ENCODE measurements at regions not wholly inside any gene's neighbourhood (a gene's known extent, or its start where the extent isn't known, plus 50 kb on each side); places are given as distances from the start of the nearest gene placed in this dataset.

GRCh38 chr14:39580696-39581095 is 148.5 kb upstream of the FBXO33 start:
- H3K36me3 ChIP-seq (ENCODE audit: control insufficient read depth, insufficient read depth, low read length) = no peaks in the 10 kb centered on the region
- no peak overlapping the region for H3K9ac ChIP-seq (ENCODE audit: low read length)
- no peak overlapping the region for H3K4me3 ChIP-seq (ENCODE audit: low read depth, low read length)
- H3K27me3 ChIP-seq (ENCODE audit: control insufficient read depth, insufficient read depth, low read length) = no peaks in the 10 kb centered on the region
- no peaks in the 10 kb centered on the region for H3K9me3 ChIP-seq (ENCODE audit: control insufficient read depth, insufficient read depth, low read depth, low read length)
- H3K27ac ChIP-seq (ENCODE audit: low read depth, low read length) = no peak overlapping the region
- no peaks in the 10 kb centered on the region for H3K4me1 ChIP-seq (ENCODE audit: control insufficient read depth, insufficient read depth, low read length)

- Histone ChIP-seq H3K36me3 (ENCODE audit: control insufficient read depth, insufficient read depth, low read length) (no peaks in the 10 kb centered on the region), H3K27me3 (ENCODE audit: control insufficient read depth, insufficient read depth, low read length) (no peaks in the 10 kb centered on the region), H3K9me3 (ENCODE audit: control insufficient read depth, insufficient read depth, low read depth, low read length) (no peaks in the 10 kb centered on the region), H3K9ac (ENCODE audit: low read length) (no peak overlapping the region), H3K4me3 (ENCODE audit: low read depth, low read length) (no peak overlapping the region), H3K27ac (ENCODE audit: low read depth, low read length) (no peak overlapping the region), H3K4me1 (ENCODE audit: control insufficient read depth, insufficient read depth, low read length) (no peaks in the 10 kb centered on the region)
Measured at GRCh38 chr14:39576736-39577135, 144.5 kb upstream of the FBXO33 start.

GRCh38 chr14:39576258-39576657 is 144.0 kb upstream of the FBXO33 start:
- Histone ChIP-seq H3K9me3 (ENCODE audit: control insufficient read depth, insufficient read depth, low read depth, low read length) (no peaks in the 10 kb centered on the region), H3K4me1 (ENCODE audit: control insufficient read depth, insufficient read depth, low read length) (no peaks in the 10 kb centered on the region)

GRCh38 chr14:39568809-39569538 is 136.7 kb upstream of the FBXO33 start:
- Histone ChIP-seq H3K36me3 (ENCODE audit: control insufficient read depth, insufficient read depth, low read length) (no peaks in the 10 kb centered on the region), H3K9me3 (ENCODE audit: control insufficient read depth, insufficient read depth, low read depth, low read length) (no peaks in the 10 kb centered on the region), H3K4me1 (ENCODE audit: control insufficient read depth, insufficient read depth, low read length) (no peaks in the 10 kb centered on the region), H3K4me3 (ENCODE audit: low read depth, low read length) (no peak overlapping the region), H3K9ac (ENCODE audit: low read length) (no peak overlapping the region), H3K27ac (ENCODE audit: low read depth, low read length) (no peak overlapping the region), H3K27me3 (ENCODE audit: control insufficient read depth, insufficient read depth, low read length) (no peaks in the 10 kb centered on the region)

More at GRCh38 chr14:39576258-39576657, 144.0 kb upstream of the FBXO33 start:
- H3K36me3 ChIP-seq (ENCODE audit: control insufficient read depth, insufficient read depth, low read length) = no peaks in the 10 kb centered on the region
- no peak overlapping the region for H3K27ac ChIP-seq (ENCODE audit: low read depth, low read length)
- H3K9ac ChIP-seq (ENCODE audit: low read length) = no peak overlapping the region
- no peak overlapping the region for H3K4me3 ChIP-seq (ENCODE audit: low read depth, low read length)
- no peaks in the 10 kb centered on the region for H3K27me3 ChIP-seq (ENCODE audit: control insufficient read depth, insufficient read depth, low read length)

- no peaks in the 10 kb centered on the region for H3K4me1 ChIP-seq (ENCODE audit: control insufficient read depth, insufficient read depth, low read length)
- H3K9me3 ChIP-seq (ENCODE audit: control insufficient read depth, insufficient read depth, low read depth, low read length) = no peaks in the 10 kb centered on the region
- H3K36me3 ChIP-seq (ENCODE audit: control insufficient read depth, insufficient read depth, low read length) = no peaks in the 10 kb centered on the region
- H3K27me3 ChIP-seq (ENCODE audit: control insufficient read depth, insufficient read depth, low read length) = no peaks in the 10 kb centered on the region
- no peak overlapping the region for H3K9ac ChIP-seq (ENCODE audit: low read length)
- H3K27ac ChIP-seq (ENCODE audit: low read depth, low read length) = no peak overlapping the region
- no peak overlapping the region for H3K4me3 ChIP-seq (ENCODE audit: low read depth, low read length)
Measured at GRCh38 chr14:39566795-39567194, 134.6 kb upstream of the FBXO33 start.

GRCh38 chr14:39563361-39563760 is 131.1 kb upstream of the FBXO33 start:
- H3K9ac ChIP-seq (ENCODE audit: low read length) = no peak overlapping the region
- peaks cover 11% of the 10 kb centered on the region; the same call in 1 of the 2 replicates for H3K9me3 ChIP-seq (ENCODE audit: control insufficient read depth, insufficient read depth, low read depth, low read length)
- no peaks in the 10 kb centered on the region for H3K36me3 ChIP-seq (ENCODE audit: control insufficient read depth, insufficient read depth, low read length)
- H3K27me3 ChIP-seq (ENCODE audit: control insufficient read depth, insufficient read depth, low read length) = no peaks in the 10 kb centered on the region
- H3K27ac ChIP-seq (ENCODE audit: low read depth, low read length) = no peak overlapping the region
- H3K4me3 ChIP-seq (ENCODE audit: low read depth, low read length) = no peak overlapping the region
- no peaks in the 10 kb centered on the region for H3K4me1 ChIP-seq (ENCODE audit: control insufficient read depth, insufficient read depth, low read length)

DNA sequence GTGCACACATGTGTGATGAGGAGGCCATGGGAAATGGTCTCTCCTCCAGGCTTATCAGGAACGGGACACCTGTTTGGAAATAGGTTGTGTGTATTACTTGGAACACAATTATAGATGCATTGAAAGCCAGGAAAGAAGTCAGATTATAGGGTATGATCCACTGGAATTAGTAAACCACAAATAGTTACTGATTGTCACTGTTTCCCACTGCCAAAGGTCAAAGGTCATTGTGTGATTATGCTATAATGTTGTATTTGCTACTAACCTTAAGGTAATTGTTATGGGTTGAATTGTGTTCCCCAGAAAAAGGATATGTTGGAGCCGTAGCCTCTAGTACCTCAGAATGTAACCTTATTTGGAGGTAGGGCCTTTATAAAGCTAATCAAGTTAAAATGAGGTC is 129.9 kb upstream of the FBXO33 start:
- Histone ChIP-seq H3K4me1 (ENCODE audit: control insufficient read depth, insufficient read depth, low read length) (no peaks in the 10 kb centered on the region), H3K27ac (ENCODE audit: low read depth, low read length) (no peak overlapping the region), H3K4me3 (ENCODE audit: low read depth, low read length) (no peak overlapping the region), H3K27me3 (ENCODE audit: control insufficient read depth, insufficient read depth, low read length) (no peaks in the 10 kb centered on the region), H3K9me3 (ENCODE audit: control insufficient read depth, insufficient read depth, low read depth, low read length) (peaks cover 18% of the 10 kb centered on the region), H3K36me3 (ENCODE audit: control insufficient read depth, insufficient read depth, low read length) (no peaks in the 10 kb centered on the region), H3K9ac (ENCODE audit: low read length) (no peak overlapping the region)

DNA sequence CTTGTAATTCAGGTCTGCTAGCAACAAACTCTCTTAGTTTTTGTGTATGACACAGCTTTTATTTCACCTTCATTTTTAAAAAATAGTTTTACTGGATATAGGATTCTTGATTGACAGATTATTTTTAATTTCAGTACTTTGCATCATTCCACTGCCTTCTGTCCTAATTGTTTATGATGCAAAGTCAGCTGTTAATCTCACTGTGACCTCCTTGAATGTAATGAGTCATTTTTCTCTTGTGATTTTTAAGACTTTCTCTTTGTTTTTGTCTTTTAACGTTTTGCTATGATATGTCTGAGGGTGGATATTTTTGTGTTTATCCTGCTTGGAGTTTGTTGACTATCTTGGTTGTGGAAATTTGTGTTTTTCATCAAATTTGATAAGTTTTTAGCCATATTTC is 126.3 kb upstream of the FBXO33 start:
- no peaks in the 10 kb centered on the region for H3K27me3 ChIP-seq (ENCODE audit: control insufficient read depth, insufficient read depth, low read length)
- peaks cover 18% of the 10 kb centered on the region for H3K9me3 ChIP-seq (ENCODE audit: control insufficient read depth, insufficient read depth, low read depth, low read length)
- H3K36me3 ChIP-seq (ENCODE audit: control insufficient read depth, insufficient read depth, low read length) = no peaks in the 10 kb centered on the region
- no peaks in the 10 kb centered on the region for H3K4me1 ChIP-seq (ENCODE audit: control insufficient read depth, insufficient read depth, low read length)
- H3K27ac ChIP-seq (ENCODE audit: low read depth, low read length) = no peak overlapping the region
- H3K4me3 ChIP-seq (ENCODE audit: low read depth, low read length) = no peak overlapping the region
- H3K9ac ChIP-seq (ENCODE audit: low read length) = no peak overlapping the region

DNA sequence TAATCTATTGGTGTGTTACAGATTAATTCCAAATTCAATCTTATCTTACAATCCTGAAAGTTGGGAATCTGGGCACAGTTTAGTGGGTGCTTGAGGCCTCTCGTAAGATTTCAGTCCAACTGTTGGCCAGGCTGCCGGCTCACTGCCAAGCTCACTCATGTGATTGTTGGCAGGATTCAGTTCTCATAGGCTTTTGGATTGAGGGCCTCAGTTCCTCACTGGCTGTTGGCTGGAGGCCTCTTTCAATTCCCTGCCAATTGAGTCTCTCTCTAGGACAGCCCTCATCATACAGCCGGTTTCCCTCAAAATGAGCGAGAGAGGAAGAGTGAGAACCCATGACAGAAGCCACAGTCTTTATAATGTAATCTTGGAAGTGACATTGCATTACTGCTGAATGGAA is 123.5 kb upstream of the FBXO33 start:
- H3K27ac ChIP-seq (ENCODE audit: low read depth, low read length) = no peak overlapping the region
- no peaks in the 10 kb centered on the region for H3K4me1 ChIP-seq (ENCODE audit: control insufficient read depth, insufficient read depth, low read length)
- no peaks in the 10 kb centered on the region for H3K36me3 ChIP-seq (ENCODE audit: control insufficient read depth, insufficient read depth, low read length)
- H3K9ac ChIP-seq (ENCODE audit: low read length) = no peak overlapping the region
- no peaks in the 10 kb centered on the region for H3K27me3 ChIP-seq (ENCODE audit: control insufficient read depth, insufficient read depth, low read length)
- H3K9me3 ChIP-seq (ENCODE audit: control insufficient read depth, insufficient read depth, low read depth, low read length) = peaks cover 18% of the 10 kb centered on the region
- H3K4me3 ChIP-seq (ENCODE audit: low read depth, low read length) = no peak overlapping the region

- Histone ChIP-seq H3K9me3 (ENCODE audit: control insufficient read depth, insufficient read depth, low read depth, low read length) (peaks cover 13% of the 10 kb centered on the region), H3K27ac (ENCODE audit: low read depth, low read length) (no peak overlapping the region), H3K4me1 (ENCODE audit: control insufficient read depth, insufficient read depth, low read length) (no peaks in the 10 kb centered on the region), H3K9ac (ENCODE audit: low read length) (no peak overlapping the region), H3K27me3 (ENCODE audit: control insufficient read depth, insufficient read depth, low read length) (no peaks in the 10 kb centered on the region), H3K36me3 (ENCODE audit: control insufficient read depth, insufficient read depth, low read length) (no peaks in the 10 kb centered on the region), H3K4me3 (ENCODE audit: low read depth, low read length) (no peak overlapping the region)
Measured at GRCh38 chr14:39554576-39554975, 122.3 kb upstream of the FBXO33 start.

GRCh38 chr14:39548358-39548757 is 116.1 kb upstream of the FBXO33 start:
- Histone ChIP-seq H3K36me3 (ENCODE audit: control insufficient read depth, insufficient read depth, low read length) (no peaks in the 10 kb centered on the region), H3K9ac (ENCODE audit: low read length) (no peak overlapping the region), H3K4me1 (ENCODE audit: control insufficient read depth, insufficient read depth, low read length) (no peaks in the 10 kb centered on the region), H3K9me3 (ENCODE audit: control insufficient read depth, insufficient read depth, low read depth, low read length) (no peaks in the 10 kb centered on the region), H3K27ac (ENCODE audit: low read depth, low read length) (no peak overlapping the region), H3K27me3 (ENCODE audit: control insufficient read depth, insufficient read depth, low read length) (no peaks in the 10 kb centered on the region), H3K4me3 (ENCODE audit: low read depth, low read length) (no peak overlapping the region)

Measured in HUES6 (cell line).